ENCODE measurements at regions not wholly inside any gene's neighbourhood (a gene's known extent, or its start where the extent isn't known, plus 50 kb on each side); places are given as distances from the start of the nearest gene placed in this dataset.

DNA sequence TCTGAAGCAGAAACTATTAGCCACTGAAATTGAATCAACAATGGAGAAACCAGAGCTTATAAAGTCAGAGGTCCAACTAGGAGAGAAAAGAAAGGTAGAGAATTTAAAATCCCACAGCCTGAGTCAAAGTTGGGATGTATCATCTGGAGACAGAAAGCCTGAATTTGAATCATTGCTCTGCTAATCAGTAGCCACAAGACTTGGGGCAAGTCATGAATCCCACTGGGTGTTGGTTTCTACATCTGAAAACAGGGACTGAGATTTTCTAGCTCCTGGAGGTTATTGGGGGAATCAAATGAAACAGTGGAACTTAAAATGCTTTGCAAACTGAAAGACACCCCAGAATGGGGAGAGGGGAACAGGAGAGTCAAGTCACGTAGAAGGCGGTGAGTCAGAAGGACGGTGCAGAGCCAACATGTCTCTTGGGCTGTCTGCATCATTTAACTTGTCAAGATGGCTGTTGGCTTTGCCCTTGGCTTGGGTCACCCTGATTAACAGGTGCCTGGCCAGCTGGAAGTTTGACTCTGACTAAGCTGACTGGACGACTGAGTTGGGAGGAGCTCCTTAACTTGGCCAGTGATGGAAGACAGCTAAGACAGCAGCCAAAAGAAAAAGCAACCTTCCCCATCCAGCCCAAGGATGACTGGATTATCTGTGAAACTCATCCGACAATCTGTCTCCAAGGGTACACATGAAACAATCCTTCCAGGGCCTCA is 60.6 kb upstream of the ADRA1B start:
- H3K27ac ChIP-seq: no peak overlapping the region
- no peaks in the 10 kb centered on the region for H4K20me1 ChIP-seq (ENCODE audit: insufficient read depth)
- no peak overlapping the region for H3K9ac ChIP-seq
- H2AFZ ChIP-seq (ENCODE audit: low read depth): no peak overlapping the region
- H3K4me2 ChIP-seq: no peak overlapping the region
- no peaks in the 10 kb centered on the region for H3K4me1 ChIP-seq (ENCODE audit: low read depth, poor library complexity, severe bottlenecking)
- H3K79me2 ChIP-seq (ENCODE audit: insufficient read depth, low read depth): no peaks in the 10 kb centered on the region
- H3K27me3 ChIP-seq (ENCODE audit: insufficient read depth, low read depth): no peaks in the 10 kb centered on the region
- no peak overlapping the region for H3K4me3 ChIP-seq (IDR thresholded peaks at IDR 0.05; ENCODE audit: insufficient read depth, low read depth, low read length)
- no peaks in the 10 kb centered on the region for H3K36me3 ChIP-seq (ENCODE audit: insufficient read depth)
- TF ChIP-seq, protein P1, sequence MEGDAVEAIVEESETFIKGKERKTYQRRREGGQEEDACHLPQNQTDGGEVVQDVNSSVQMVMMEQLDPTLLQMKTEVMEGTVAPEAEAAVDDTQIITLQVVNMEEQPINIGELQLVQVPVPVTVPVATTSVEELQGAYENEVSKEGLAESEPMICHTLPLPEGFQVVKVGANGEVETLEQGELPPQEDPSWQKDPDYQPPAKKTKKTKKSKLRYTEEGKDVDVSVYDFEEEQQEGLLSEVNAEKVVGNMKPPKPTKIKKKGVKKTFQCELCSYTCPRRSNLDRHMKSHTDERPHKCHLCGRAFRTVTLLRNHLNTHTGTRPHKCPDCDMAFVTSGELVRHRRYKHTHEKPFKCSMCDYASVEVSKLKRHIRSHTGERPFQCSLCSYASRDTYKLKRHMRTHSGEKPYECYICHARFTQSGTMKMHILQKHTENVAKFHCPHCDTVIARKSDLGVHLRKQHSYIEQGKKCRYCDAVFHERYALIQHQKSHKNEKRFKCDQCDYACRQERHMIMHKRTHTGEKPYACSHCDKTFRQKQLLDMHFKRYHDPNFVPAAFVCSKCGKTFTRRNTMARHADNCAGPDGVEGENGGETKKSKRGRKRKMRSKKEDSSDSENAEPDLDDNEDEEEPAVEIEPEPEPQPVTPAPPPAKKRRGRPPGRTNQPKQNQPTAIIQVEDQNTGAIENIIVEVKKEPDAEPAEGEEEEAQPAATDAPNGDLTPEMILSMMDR (conservative IDR thresholded peaks at IDR 0.05; ENCODE audit: low read depth, low read length): no peak

DNA sequence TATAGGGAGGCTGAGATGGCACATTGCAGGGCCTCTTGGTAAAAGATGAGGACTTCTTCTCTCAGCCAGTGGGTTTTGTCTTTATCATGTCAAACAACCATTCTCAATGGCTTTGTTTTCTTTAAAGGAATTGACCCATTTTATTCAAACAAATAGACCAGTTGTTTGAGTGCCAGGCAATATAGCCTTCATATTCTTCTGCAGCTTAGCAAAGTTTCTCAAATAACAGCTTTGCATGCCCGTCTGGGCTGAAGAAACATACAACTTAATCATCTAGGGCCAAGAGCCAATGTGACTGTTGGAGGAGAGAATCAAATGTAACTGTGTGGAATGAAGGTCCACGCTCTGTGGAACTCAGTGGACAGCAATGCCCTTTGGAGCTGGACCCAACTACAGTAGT is 57.4 kb upstream of the ADRA1B start:
- Histone ChIP-seq H3K4me3 (IDR thresholded peaks at IDR 0.05; ENCODE audit: insufficient read depth, low read depth, low read length) (no peak overlapping the region), H3K4me1 (ENCODE audit: low read depth, poor library complexity, severe bottlenecking) (no peaks in the 10 kb centered on the region)
- TF ChIP-seq, protein P1 (conservative IDR thresholded peaks at IDR 0.05; ENCODE audit: low read depth, low read length): no peak

DNA sequence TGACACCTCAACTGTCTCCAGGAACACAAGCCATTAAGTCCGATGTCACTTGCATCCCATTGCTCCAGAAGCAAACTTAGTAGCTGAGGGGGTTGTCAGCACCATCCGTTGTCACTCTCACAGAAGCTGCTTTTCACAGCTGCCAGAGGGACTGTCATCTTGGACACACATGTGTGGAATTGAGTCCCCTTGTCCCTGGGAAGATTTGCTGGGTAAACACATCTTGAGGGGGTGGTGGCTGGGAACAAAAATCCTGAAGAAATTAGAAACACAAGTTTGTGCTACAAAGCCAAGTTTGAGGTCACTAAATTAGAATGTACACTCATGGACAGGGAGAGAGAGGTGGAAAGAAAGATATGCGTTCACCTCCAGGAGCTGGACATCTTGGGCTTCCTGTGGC is 55.2 kb upstream of the ADRA1B start:
- Histone ChIP-seq H3K27me3 (ENCODE audit: insufficient read depth, low read depth) (no peaks in the 10 kb centered on the region), H3K36me3 (ENCODE audit: insufficient read depth) (no peaks in the 10 kb centered on the region), H3K79me2 (ENCODE audit: insufficient read depth, low read depth) (no peaks in the 10 kb centered on the region), H4K20me1 (ENCODE audit: insufficient read depth) (no peaks in the 10 kb centered on the region), H3K4me2 (no peak overlapping the region), H3K9ac (no peak overlapping the region), H3K4me1 (ENCODE audit: low read depth, poor library complexity, severe bottlenecking) (peaks cover 7% of the 10 kb centered on the region), H3K27ac (no peak overlapping the region), H2AFZ (ENCODE audit: low read depth) (no peak overlapping the region), H3K4me3 (IDR thresholded peaks at IDR 0.05; ENCODE audit: insufficient read depth, low read depth, low read length) (no peak overlapping the region)
- TF ChIP-seq, protein P1 (conservative IDR thresholded peaks at IDR 0.05; ENCODE audit: low read depth, low read length): no peak

More for the DNA sequence above, 57.4 kb upstream of the ADRA1B start:
- H2AFZ ChIP-seq (ENCODE audit: low read depth): no peak overlapping the region
- no peaks in the 10 kb centered on the region for H4K20me1 ChIP-seq (ENCODE audit: insufficient read depth)
- H3K4me2 ChIP-seq: no peak overlapping the region
- H3K36me3 ChIP-seq (ENCODE audit: insufficient read depth): no peaks in the 10 kb centered on the region
- no peak overlapping the region for H3K9ac ChIP-seq
- H3K79me2 ChIP-seq (ENCODE audit: insufficient read depth, low read depth): no peaks in the 10 kb centered on the region
- H3K27ac ChIP-seq: no peak overlapping the region
- H3K27me3 ChIP-seq (ENCODE audit: insufficient read depth, low read depth): no peaks in the 10 kb centered on the region

DNA sequence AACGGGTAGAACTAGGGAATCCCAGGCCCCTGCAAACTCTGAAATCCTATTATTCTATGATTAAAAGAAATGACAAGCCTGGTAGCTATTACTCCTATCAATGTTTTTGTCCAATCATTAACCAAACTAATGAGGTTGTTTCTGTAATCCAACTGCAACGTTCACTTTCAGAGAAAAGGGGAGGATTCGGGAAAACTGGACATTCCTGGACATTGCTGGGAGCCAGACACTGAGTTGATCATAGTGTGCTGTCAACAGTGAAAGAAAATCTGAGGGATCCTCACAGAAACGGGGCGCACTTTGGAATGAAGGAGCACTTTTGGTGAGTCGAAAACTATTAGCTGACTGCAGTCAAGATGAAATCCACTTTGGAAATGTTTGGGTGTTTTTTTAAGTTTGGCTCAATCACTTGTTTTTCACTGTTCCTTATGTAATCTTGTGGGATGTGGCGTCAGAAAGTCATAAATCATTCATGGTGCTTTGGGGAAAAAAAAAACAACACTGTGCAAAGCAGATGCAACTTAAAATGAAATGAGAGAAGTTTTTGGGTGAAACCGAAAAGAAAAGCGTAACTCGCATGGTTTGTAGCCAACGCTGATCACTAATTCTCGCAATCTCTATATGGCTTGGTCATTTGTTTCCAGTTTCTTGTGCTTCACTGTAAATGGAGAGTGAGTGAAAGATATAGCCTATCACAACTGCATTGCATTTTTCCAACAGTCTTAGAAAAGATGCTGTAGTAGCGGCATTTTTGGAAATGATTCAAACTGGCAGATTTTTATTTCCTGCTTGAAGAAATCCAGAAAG is 51.2 kb upstream of the ADRA1B start:
- Histone ChIP-seq H3K4me2 (no peak overlapping the region), H3K27ac (no peak overlapping the region), H3K9ac (no peak overlapping the region), H3K36me3 (ENCODE audit: insufficient read depth) (no peaks in the 10 kb centered on the region), H3K79me2 (ENCODE audit: insufficient read depth, low read depth) (no peaks in the 10 kb centered on the region), H3K4me1 (ENCODE audit: low read depth, poor library complexity, severe bottlenecking) (peaks cover 7% of the 10 kb centered on the region), H3K4me3 (IDR thresholded peaks at IDR 0.05; ENCODE audit: insufficient read depth, low read depth, low read length) (no peak overlapping the region), H4K20me1 (ENCODE audit: insufficient read depth) (no peaks in the 10 kb centered on the region), H2AFZ (ENCODE audit: low read depth) (no peak overlapping the region), H3K27me3 (ENCODE audit: insufficient read depth, low read depth) (no peaks in the 10 kb centered on the region)
- TF ChIP-seq, protein P1 (conservative IDR thresholded peaks at IDR 0.05; ENCODE audit: low read depth, low read length): no peak

Measured in KMS-11 (cell line).